H54 (cell line): ENCODE measurements at regions not wholly inside any gene's neighbourhood (a gene's known extent, or its start where the extent isn't known, plus 50 kb on each side); places are given as distances from the start of the nearest gene placed in this dataset.

Source experiments
- DNase-seq: peaks from one replicate; pipeline ENCODE4 v3.0.0; 2011; ENCODE audit warnings: low spot score, mixed read lengths; ENCODE audit not compliant: insufficient read length
- FAIRE-seq: peaks from 3 replicates; lab custom pipeline; 2011; peaks lifted over from hg19 to GRCh38; lab: Jason Lieb, UNC
- POLR2A ChIP-seq: IDR thresholded peaks from 2 replicates; pipeline ENCODE4 v1.6.1; 2011; ENCODE audit warnings: low read depth, mild to moderate bottlenecking, low read length

DNA sequence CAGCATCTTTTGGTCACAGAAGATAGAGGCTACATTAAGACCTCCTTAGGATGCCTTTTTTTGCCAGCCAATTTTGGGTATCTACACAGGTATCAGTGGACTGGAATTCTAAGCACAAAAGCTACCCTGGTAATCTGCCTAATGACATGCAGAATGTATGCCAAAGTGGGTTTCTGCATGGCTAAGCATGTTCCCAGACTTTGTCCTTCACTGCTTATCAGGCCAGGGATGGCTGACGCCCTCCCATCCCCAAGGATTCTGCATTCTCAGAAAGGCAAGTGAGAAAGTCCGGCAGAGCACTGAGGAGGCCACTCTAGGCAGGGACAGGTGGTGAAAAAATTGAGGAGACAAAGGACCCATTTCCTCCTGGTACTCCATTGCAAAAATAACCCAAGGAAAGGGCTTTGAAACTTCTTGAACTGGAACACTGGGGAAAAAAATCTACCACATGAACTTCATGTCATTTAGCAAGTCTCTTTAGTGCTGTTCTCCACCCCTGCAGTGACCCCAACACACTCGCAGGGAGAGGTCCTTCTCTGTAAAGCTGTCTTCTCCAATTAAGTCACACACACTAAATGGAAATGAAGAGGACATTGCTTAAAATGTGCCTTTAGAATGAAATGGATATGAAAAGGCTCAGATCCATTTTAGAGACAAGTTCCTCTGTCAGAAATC, 91.7 kb upstream of the MAX start:
- TF ChIP-seq POLR2A = no peak
- FAIRE-seq = no peak
- no peak for DNase-seq

- TF ChIP-seq POLR2A = no peak
- DNase-seq (no peak), FAIRE-seq (no peak)
Observed at GRCh38 chr14:65195042-65195719, 92.9 kb upstream of the MAX start.

DNA sequence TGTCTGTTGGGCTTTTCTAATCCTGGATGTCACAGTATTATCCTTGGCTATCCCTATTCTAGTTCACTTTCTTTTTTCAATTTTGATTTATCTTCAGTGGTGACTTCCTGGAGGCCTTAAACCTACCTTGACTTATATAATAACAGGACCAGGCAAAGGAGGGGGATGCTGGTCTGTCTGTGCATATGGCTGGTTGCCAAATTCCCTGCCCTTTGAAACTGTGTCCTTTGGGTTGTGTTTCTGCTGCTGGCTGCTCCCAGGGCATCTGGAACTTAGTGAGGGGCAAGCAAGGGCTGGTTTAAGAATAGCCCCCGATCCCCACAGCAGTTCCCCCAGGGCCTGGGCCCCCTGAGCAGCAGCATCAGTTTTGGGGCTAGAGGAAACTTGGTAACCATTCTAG, 96.0 kb upstream of the MAX start:
- FAIRE-seq (no peak), DNase-seq (no peak)
- TF ChIP-seq POLR2A = no peak

DNA sequence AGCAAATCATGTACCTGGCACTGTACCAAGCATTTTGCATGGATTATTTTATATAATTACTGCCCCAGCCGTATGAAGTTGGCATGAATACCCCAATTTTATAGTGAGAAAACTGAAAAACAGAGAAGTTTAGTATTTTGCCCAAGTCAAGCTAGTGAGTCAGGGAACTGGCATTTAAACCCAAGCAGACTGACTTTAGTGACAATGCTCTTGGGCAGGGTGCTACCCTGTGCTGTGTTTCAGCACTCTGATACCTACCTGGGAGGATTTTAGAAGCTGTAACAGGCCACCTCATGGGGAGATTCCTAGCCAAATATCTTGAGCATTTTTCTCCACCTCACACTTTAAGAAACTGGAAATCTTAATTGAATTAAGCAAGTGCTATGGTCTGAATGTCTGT, 98.1 kb upstream of the MAX start:
- DNase-seq (no peak), FAIRE-seq (no peak)
- TF ChIP-seq POLR2A = no peak

- TF ChIP-seq POLR2A = no peak
- FAIRE-seq = no peak
- DNase-seq = no peak
Observed at GRCh38 chr14:65203574-65203973, 101.3 kb upstream of the MAX start.

- TF ChIP-seq POLR2A = no peak
- no peak for FAIRE-seq
- DNase-seq = no peak
Observed at GRCh38 chr14:65204056-65204455, 101.7 kb upstream of the MAX start.

GRCh38 chr14:65206078-65206447, 103.7 kb upstream of the MAX start:
- no peak for TF ChIP-seq POLR2A
- no peak for FAIRE-seq
- no peak for DNase-seq

DNA sequence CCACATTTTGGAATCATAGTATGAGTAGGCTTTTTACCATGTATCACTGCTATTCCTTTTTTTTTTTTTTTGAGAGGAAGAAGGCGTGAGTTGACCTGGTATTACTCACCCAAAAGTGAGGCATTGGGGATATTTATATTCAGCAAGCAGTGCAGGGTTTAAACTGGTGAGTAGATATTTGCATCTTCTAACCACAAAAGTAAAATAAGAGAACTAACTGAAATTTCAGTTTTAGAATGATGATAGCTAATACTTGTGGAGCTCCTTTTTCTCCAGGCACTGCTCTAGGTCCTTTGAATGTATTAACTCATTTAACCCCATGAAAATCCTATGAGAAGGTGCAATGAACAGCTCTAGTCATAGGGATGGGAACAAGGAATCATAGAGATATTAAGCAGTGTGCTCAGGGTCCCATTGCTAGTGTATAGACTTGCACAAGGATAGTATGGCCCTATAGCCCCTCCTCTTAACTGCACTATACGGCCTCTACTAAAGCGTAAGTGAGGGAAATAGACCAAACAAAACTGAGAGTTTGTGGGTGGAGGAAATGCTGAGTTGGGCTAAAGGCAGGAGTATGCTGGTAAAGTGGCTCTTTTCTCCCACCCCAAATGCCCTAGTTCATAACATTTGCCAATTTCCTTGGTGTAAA, 104.3 kb upstream of the MAX start:
- DNase-seq (peak; percentile 52), FAIRE-seq (peak; percentile 90)
- no peak for TF ChIP-seq POLR2A

DNA sequence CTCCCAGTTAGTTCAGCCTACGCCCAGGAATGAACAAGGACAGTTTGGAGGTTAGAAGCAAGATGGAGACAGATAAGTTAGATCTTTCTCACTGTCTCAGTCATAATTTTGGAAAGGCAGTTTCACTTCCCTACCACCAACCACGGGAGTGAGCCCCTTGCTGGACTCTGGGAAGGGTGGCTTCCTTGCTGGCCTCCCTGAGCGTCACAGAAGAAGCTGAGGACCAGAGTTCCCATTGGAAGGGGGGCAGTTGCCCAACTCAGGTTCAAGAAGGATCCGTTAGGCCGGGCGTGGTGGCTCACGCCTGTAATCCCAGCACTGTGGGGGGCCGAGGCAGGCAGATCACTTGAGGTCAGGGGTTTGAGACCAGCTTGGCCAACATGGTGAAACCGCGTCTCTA, 106.2 kb upstream of the MAX start:
- no peak for TF ChIP-seq POLR2A
- FAIRE-seq (no peak), DNase-seq (no peak)

GRCh38 chr14:65210118-65210821, 108.0 kb upstream of the MAX start:
- peak; percentile 92 for FAIRE-seq
- no peak for TF ChIP-seq POLR2A
- no peak for DNase-seq

DNA sequence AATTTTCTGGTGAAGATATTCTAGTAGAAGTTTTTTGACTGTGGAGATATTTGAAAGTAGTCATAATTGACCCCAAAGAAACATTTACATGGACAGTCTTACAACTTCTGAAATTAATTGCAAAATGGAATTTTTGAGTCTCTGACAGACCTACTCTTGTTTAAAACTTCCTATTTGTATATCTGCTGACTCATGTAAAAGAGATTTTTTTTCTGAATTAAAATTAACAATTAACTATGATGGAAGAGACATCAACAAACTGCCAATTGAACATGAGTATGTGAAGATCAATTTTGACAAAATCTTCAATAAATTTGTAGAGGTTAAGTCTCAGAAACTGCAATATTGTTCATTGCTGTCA, 108.5 kb upstream of the MAX start:
- FAIRE-seq = no peak
- TF ChIP-seq POLR2A = no peak
- DNase-seq = no peak

GRCh38 chr14:65211341-65211987, 109.1 kb upstream of the MAX start:
- FAIRE-seq (peak; percentile 85), DNase-seq (no peak)
- TF ChIP-seq POLR2A = no peak

DNA sequence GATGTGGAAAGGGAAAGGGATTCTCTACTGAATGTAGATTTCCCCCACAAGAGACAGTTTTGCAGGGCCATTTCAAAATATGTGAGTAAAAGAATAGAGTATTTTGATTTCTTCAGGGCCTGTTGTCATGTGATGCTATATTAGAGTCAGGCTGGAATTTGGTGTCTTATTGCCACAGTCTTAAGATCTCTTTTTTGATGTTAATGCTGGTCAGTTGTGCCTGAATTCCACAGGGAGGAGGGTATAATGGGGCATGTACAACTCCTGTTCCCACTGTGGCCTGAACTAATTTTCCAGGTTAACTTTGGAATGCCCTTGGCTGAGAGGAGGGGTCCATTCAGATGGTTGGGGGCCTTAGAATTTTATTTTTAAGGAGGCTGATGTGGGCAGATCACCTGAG, 111.0 kb upstream of the MAX start:
- no peak for FAIRE-seq
- DNase-seq = no peak
- TF ChIP-seq POLR2A = no peak

- TF ChIP-seq POLR2A = no peak
- FAIRE-seq (no peak), DNase-seq (no peak)
Observed at GRCh38 chr14:65214741-65215140, 112.4 kb upstream of the MAX start.
